CD4-positive, alpha-beta memory T cell (primary cell): ENCODE measurements at regions not wholly inside any gene's neighbourhood (a gene's known extent, or its start where the extent isn't known, plus 50 kb on each side); places are given as distances from the start of the nearest gene placed in this dataset.

ENCODE experiments used
- CTCF ChIA-PET: fragments of 350-600 bp; sonication (Branson Sonifier 250); formaldehyde crosslinking; loops from one replicate; lab custom pipeline; 2021; ENCODE audit warnings: inconsistent platforms; ENCODE audit not compliant: partially characterized antibody; lab: Charles Lee
- POLR2A ChIA-PET: fragments of 350-600 bp; sonication (Branson Sonifier 250); formaldehyde crosslinking; loops from one replicate; lab custom pipeline; 2021; ENCODE audit not compliant: partially characterized antibody; lab: Charles Lee
- DNase-seq, 5 donors: peaks; one replicate each; pipeline versions ENCODE4 v3.0.0 to v3.0.0-alpha.2; 2020 to 2022; ENCODE audit warnings: mixed read lengths in 1 of 5
- H3K27ac ChIP-seq: one replicate; pipeline ENCODE4 v1.7.0; 2013; ENCODE audit warnings: low read depth, low read length
- H3K27me3 ChIP-seq: 2 replicates; pipeline ENCODE4 v1.7.0; 2013; ENCODE audit warnings: mild to moderate bottlenecking, low read length, moderate library complexity; ENCODE audit not compliant: insufficient read depth
- H3K36me3 ChIP-seq: 2 replicates; pipeline ENCODE4 v1.7.0; 2013; ENCODE audit warnings: mild to moderate bottlenecking, low read length, moderate library complexity; ENCODE audit not compliant: insufficient read depth
- H3K4me1 ChIP-seq: 2 replicates; pipeline ENCODE4 v1.7.0; 2013; ENCODE audit warnings: mild to moderate bottlenecking, low read length, moderate library complexity; ENCODE audit not compliant: insufficient read depth
- H3K4me3 ChIP-seq, 2 donors: one replicate each; pipeline ENCODE4 v1.7.0; 2013; ENCODE audit warnings: low read length in 2 of 2, mild to moderate bottlenecking in 1 of 2
- H3K9me3 ChIP-seq, 2 donors: one replicate each; pipeline ENCODE4 v1.7.0; 2013; ENCODE audit warnings: low read length in 2 of 2, control low read depth in 1 of 2; ENCODE audit not compliant: control insufficient read depth in 1 of 2
- H3K27ac Mint-ChIP-seq, 7 donors: one replicate each; pipeline ENCODE4 v1.8.0; 2020 to 2021; ENCODE audit warnings: mixed read lengths in 7 of 7, mild to moderate bottlenecking in 6 of 7, inconsistent platforms in 3 of 7, moderate library complexity in 3 of 7
- H3K27me3 Mint-ChIP-seq, 2 donors: one replicate each; pipeline ENCODE4 v1.8.0; 2020 to 2021; ENCODE audit warnings: mixed read lengths in 2 of 2
- H3K36me3 Mint-ChIP-seq, 2 donors: one replicate each; pipeline ENCODE4 v1.8.0; 2020 to 2021; ENCODE audit warnings: mixed read lengths in 2 of 2, inconsistent platforms in 1 of 2, mild to moderate bottlenecking in 1 of 2
- H3K4me1 Mint-ChIP-seq, 4 donors: one replicate each; pipeline ENCODE4 v1.8.0; 2020 to 2021; ENCODE audit warnings: mixed read lengths in 4 of 4, mild to moderate bottlenecking in 1 of 4
- H3K4me3 Mint-ChIP-seq, 8 donors: one replicate each; pipeline ENCODE4 v1.8.0; 2020 to 2021; ENCODE audit warnings: mixed read lengths in 8 of 8, mild to moderate bottlenecking in 7 of 8, moderate library complexity in 6 of 8, inconsistent platforms in 3 of 8
- H3K9me3 Mint-ChIP-seq, 8 donors: one replicate each; pipeline ENCODE4 v1.8.0; 2020 to 2021; ENCODE audit warnings: mixed read lengths in 8 of 8, mild to moderate bottlenecking in 5 of 8, inconsistent platforms in 3 of 8, moderate library complexity in 1 of 8
- intact Hi-C: fragments of 100-400 bp; cut with micrococcal nuclease; formaldehyde crosslinking; loops from one replicate; pipeline ENCODE4 v1.15.1; 2023

GRCh38 chr11:13169709-13170108 is 107.9 kb upstream of the BMAL1 start:
- H3K4me3 ChIP-seq, result no peak overlapping the region
- no peak for DNase-seq
- H3K9me3 Mint-ChIP-seq, result peaks cover 0 to 4% (median 0%) of the 10 kb centered on the region in 8 donors
- H3K27ac ChIP-seq, result no peak overlapping the region
- no peaks in the 10 kb centered on the region for H3K36me3 Mint-ChIP-seq
- H3K9me3 ChIP-seq, result no peaks in the 10 kb centered on the region
- H3K27me3 ChIP-seq, result no peaks in the 10 kb centered on the region
- no peaks in the 10 kb centered on the region for H3K4me1 Mint-ChIP-seq
- no peaks in the 10 kb centered on the region for H3K4me1 ChIP-seq
- H3K4me3 Mint-ChIP-seq, result no peak overlapping the region
- no peak overlapping the region for H3K27ac Mint-ChIP-seq
- peaks cover 10 to 14% of the 10 kb centered on the region in 2 donors for H3K27me3 Mint-ChIP-seq
- ChIA-PET POLR2A (no interaction called here), CTCF (interaction anchor here (1.0 kb wide), 1 partner anchor 9 kb away, joined by 3 read pairs; no protein-coding TSS in a partner anchor)
- intact Hi-C loops, result no loop called here
- H3K36me3 ChIP-seq, result no peaks in the 10 kb centered on the region

- no peak overlapping the region for H3K4me3 Mint-ChIP-seq
- ChIA-PET CTCF (no interaction called here), POLR2A (no interaction called here)
- intact Hi-C loops, result no loop called here
- no peaks in the 10 kb centered on the region for H3K9me3 ChIP-seq
- peaks cover 0 to 1% (median 0%) of the 10 kb centered on the region in 4 donors for H3K4me1 Mint-ChIP-seq
- H3K27ac Mint-ChIP-seq, result no peak overlapping the region
- no peaks in the 10 kb centered on the region for H3K36me3 ChIP-seq
- DNase-seq, result no peak
- H3K36me3 Mint-ChIP-seq, result no peaks in the 10 kb centered on the region
- H3K4me1 ChIP-seq, result no peaks in the 10 kb centered on the region
- H3K9me3 Mint-ChIP-seq, result peaks cover 0 to 4% (median 0%) of the 10 kb centered on the region in 8 donors
- H3K4me3 ChIP-seq, result no peak overlapping the region
- peaks cover 11 to 12% of the 10 kb centered on the region in 2 donors for H3K27me3 Mint-ChIP-seq
- H3K27ac ChIP-seq, result no peak overlapping the region
- H3K27me3 ChIP-seq, result no peaks in the 10 kb centered on the region
Observed at GRCh38 chr11:13174090-13174489, 103.5 kb upstream of the BMAL1 start.

GRCh38 chr11:13183094-13183825 is 94.3 kb upstream of the BMAL1 start:
- ChIA-PET POLR2A (no interaction called here), CTCF (interaction anchor here (0.5 to 2.4 kb wide), 8 partner anchors 25 to 283 kb away, joined by 3 to 10 read pairs (median 4); no protein-coding TSS in a partner anchor)
- H3K27ac ChIP-seq, result no peak overlapping the region
- peaks cover 0 to under 1% of the 10 kb centered on the region in 2 donors for H3K9me3 ChIP-seq
- intact Hi-C loops, result loop anchor here (1.0 to 5.0 kb wide), 8 partner anchors 25 to 851 kb away; partner anchors contain the start of gene BTBD10
- Mint-ChIP-seq H3K36me3 (peaks cover 1 to 5% of the 10 kb centered on the region in 2 donors), H3K4me3 (peak overlapping the region in 7 of 8 donors; percentile 44 to 65 (median 60)), H3K4me1 (peaks cover 3 to 6% (median 6%) of the 10 kb centered on the region in 4 donors), H3K27ac (no peak overlapping the region), H3K9me3 (peaks cover 0 to 22% (median 12%) of the 10 kb centered on the region in 8 donors), H3K27me3 (peaks cover 8 to 12% of the 10 kb centered on the region in 2 donors)
- H3K4me3 ChIP-seq, result no peak overlapping the region
- peak in 4 of 5 donors; percentile 12 to 32 (median 24) for DNase-seq
- H3K36me3 ChIP-seq, result no peaks in the 10 kb centered on the region
- no peaks in the 10 kb centered on the region for H3K27me3 ChIP-seq
- H3K4me1 ChIP-seq, result peaks cover 7% of the 10 kb centered on the region

DNA sequence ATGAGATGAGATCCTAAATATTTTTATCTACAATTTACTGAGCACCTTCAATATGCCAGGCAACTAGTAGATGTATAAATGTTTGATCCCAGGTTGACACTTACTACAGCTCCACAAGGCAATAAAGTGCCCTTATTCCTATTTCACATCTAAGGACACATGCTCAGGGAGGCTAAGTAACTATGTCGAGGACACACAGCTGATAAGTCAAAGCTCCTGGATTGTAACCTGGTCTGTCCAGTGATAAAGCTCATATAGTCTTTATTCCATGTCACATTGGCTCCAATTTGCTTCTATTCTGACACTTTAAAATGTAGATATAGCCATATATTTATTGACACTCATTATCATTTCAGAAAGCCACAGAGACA is 93.8 kb upstream of the BMAL1 start:
- peaks cover 0 to 4% of the 10 kb centered on the region in 2 donors for H3K9me3 ChIP-seq
- DNase-seq, result no peak
- H3K27ac ChIP-seq, result no peak overlapping the region
- peaks cover 5 to 6% of the 10 kb centered on the region in 2 donors for H3K36me3 Mint-ChIP-seq
- no peaks in the 10 kb centered on the region for H3K36me3 ChIP-seq
- peaks cover 8 to 15% of the 10 kb centered on the region in 2 donors for H3K27me3 Mint-ChIP-seq
- POLR2A ChIA-PET, result no interaction called here
- peak overlapping the region in 2 of 8 donors; percentile 60 to 61 for H3K4me3 Mint-ChIP-seq
- peak overlapping the region in 1 of 7 donors; percentile 44 for H3K27ac Mint-ChIP-seq
- H3K4me1 Mint-ChIP-seq, result peaks cover 3 to 6% (median 6%) of the 10 kb centered on the region in 4 donors
- no peaks in the 10 kb centered on the region for H3K27me3 ChIP-seq
- H3K4me1 ChIP-seq, result peaks cover 7% of the 10 kb centered on the region
- CTCF ChIA-PET, result interaction anchor here (0.5 to 2.4 kb wide), 8 partner anchors 25 to 283 kb away, joined by 3 to 10 read pairs (median 4); no protein-coding TSS in a partner anchor
- peaks cover 2 to 28% (median 18%) of the 10 kb centered on the region in 8 donors for H3K9me3 Mint-ChIP-seq
- no peak overlapping the region for H3K4me3 ChIP-seq
- intact Hi-C loops, result loop anchor here (1.0 to 5.0 kb wide), 8 partner anchors 24 to 852 kb away; partner anchors contain the start of gene BTBD10

DNA sequence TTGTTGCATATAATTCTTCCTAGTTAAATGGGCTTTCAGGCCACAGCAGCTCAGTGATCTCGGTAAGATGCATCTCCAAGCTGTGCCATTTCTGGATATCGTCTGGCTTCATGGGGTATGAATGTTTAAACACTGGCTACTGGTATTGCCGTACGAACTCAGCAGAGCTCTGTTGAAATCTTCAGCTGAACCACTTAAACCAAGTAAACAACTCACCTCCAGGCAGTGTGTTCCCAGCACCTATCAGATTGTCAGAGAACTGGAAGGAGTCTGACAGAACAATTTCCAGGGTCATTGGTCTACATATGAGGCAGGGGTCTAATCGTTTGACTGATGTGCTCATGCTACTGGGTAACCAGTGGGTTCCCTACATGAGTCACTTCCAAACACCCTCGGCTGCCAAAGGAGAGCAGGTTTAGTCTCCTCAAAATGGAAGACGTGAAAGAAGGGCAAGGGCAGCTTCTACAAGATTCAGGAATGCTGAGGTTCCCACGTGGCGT is 93.2 kb upstream of the BMAL1 start:
- peaks cover 7% of the 10 kb centered on the region for H3K4me1 ChIP-seq
- peaks cover 0 to 4% of the 10 kb centered on the region in 2 donors for H3K9me3 ChIP-seq
- peaks cover 9 to 17% of the 10 kb centered on the region in 2 donors for H3K27me3 Mint-ChIP-seq
- no peak overlapping the region for H3K4me3 Mint-ChIP-seq
- H3K9me3 Mint-ChIP-seq, result peaks cover 2 to 29% (median 22%) of the 10 kb centered on the region in 8 donors
- H3K36me3 ChIP-seq, result no peaks in the 10 kb centered on the region
- ChIA-PET CTCF (interaction anchor here (0.9 to 2.4 kb wide), 7 partner anchors 24 to 282 kb away, joined by 3 to 10 read pairs (median 4); no protein-coding TSS in a partner anchor), POLR2A (no interaction called here)
- no peaks in the 10 kb centered on the region for H3K27me3 ChIP-seq
- H3K27ac ChIP-seq, result no peak overlapping the region
- intact Hi-C loops, result loop anchor here (5.0 kb wide), 1 partner anchor 852 kb away; no protein-coding TSS in a partner anchor
- no peak for DNase-seq
- H3K4me1 Mint-ChIP-seq, result peaks cover 3 to 6% (median 6%) of the 10 kb centered on the region in 4 donors
- no peak overlapping the region for H3K4me3 ChIP-seq
- peaks cover 6 to 7% of the 10 kb centered on the region in 2 donors for H3K36me3 Mint-ChIP-seq
- peak overlapping the region in 1 of 7 donors; percentile 44 for H3K27ac Mint-ChIP-seq

DNA sequence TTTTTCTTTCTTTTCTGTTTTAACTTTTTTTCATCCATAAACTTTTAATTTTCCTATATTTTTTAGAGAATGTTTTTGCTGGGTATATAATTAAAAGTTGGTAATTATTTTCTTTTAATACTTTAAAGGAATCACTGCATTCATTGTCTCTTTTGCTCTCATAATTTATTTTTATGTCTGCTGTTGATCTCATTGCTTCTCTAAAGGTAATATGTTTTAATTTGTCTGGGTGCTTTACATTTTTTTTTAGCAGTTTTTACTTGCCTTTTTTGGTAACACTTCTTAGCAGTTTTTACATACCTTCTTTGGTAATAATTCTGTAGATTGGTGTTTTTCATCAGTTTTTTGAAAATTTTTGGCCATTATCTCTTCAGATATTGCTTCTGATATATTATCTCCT is 89.4 kb upstream of the BMAL1 start:
- Mint-ChIP-seq H3K4me1 (peaks cover 1 to 5% (median 4%) of the 10 kb centered on the region in 4 donors), H3K27ac (no peak overlapping the region), H3K9me3 (peaks cover 2 to 39% (median 29%) of the 10 kb centered on the region in 8 donors), H3K4me3 (no peak overlapping the region), H3K36me3 (peaks cover 8 to 15% of the 10 kb centered on the region in 2 donors), H3K27me3 (peaks cover 4 to 21% of the 10 kb centered on the region in 2 donors)
- no peak for DNase-seq
- intact Hi-C loops, result no loop called here
- Histone ChIP-seq H3K4me1 (peaks cover 4% of the 10 kb centered on the region), H3K27me3 (no peaks in the 10 kb centered on the region), H3K4me3 (no peak overlapping the region), H3K36me3 (no peaks in the 10 kb centered on the region), H3K9me3 (peaks cover 0 to 4% of the 10 kb centered on the region in 2 donors), H3K27ac (no peak overlapping the region)
- POLR2A ChIA-PET, result no interaction called here
- CTCF ChIA-PET, result no interaction called here
